ENCODE measurements at regions not wholly inside any gene's neighbourhood (a gene's known extent, or its start where the extent isn't known, plus 50 kb on each side); places are given as distances from the start of the nearest gene placed in this dataset.
"Not testable (repeated sequence)": the region's sequence is repeated elsewhere in the genome, so short reads cannot be mapped to it uniquely, and the experiment has no call there.

- DNase-seq; ATAC-seq; intact Hi-C loops (cut with DNase I, micrococcal nuclease): not testable (repeated sequence)
Observed at GRCh38 chr15:84147307-84147706, 88.3 kb upstream of the GOLGA6L4 start.

GRCh38 chr15:84151205-84151931 lies 84.2 kb upstream of the GOLGA6L4 start:
- intact Hi-C loops (cut with DNase I, micrococcal nuclease) = no loop called here
- DNase-seq (no peak), ATAC-seq (no peak)

GRCh38 chr15:84152381-84152979 lies 83.1 kb upstream of the GOLGA6L4 start:
- ATAC-seq; DNase-seq; intact Hi-C loops (cut with DNase I, micrococcal nuclease): not testable (repeated sequence)

GRCh38 chr15:84153655-84154140 lies 81.9 kb upstream of the GOLGA6L4 start:
- intact Hi-C loops (cut with DNase I, micrococcal nuclease); ATAC-seq: not testable (repeated sequence)

GRCh38 chr15:84154314-84154713 lies 81.3 kb upstream of the GOLGA6L4 start:
- intact Hi-C loops (cut with DNase I, micrococcal nuclease); DNase-seq; ATAC-seq: not testable (repeated sequence)

More at GRCh38 chr15:84153655-84154140, 81.9 kb upstream of the GOLGA6L4 start:
- DNase-seq = not testable (repeated sequence)

- ATAC-seq; intact Hi-C loops (cut with DNase I, micrococcal nuclease); DNase-seq: not testable (repeated sequence)
Observed at GRCh38 chr15:84154787-84155186, 80.8 kb upstream of the GOLGA6L4 start.

- ATAC-seq; intact Hi-C loops (cut with DNase I, micrococcal nuclease); DNase-seq: not testable (repeated sequence)
Observed at GRCh38 chr15:84155792-84156587, 79.6 kb upstream of the GOLGA6L4 start.

GRCh38 chr15:84156588-84156840 lies 79.1 kb upstream of the GOLGA6L4 start:
- intact Hi-C loops (cut with DNase I, micrococcal nuclease); DNase-seq; ATAC-seq: not testable (repeated sequence)

GRCh38 chr15:84157056-84157632 lies 78.4 kb upstream of the GOLGA6L4 start:
- ATAC-seq; DNase-seq; intact Hi-C loops (cut with DNase I, micrococcal nuclease): not testable (repeated sequence)

GRCh38 chr15:84157857-84158256 lies 77.7 kb upstream of the GOLGA6L4 start:
- ATAC-seq; DNase-seq; intact Hi-C loops (cut with DNase I, micrococcal nuclease): not testable (repeated sequence)

- DNase-seq; intact Hi-C loops (cut with DNase I, micrococcal nuclease); ATAC-seq: not testable (repeated sequence)
Observed at GRCh38 chr15:84159346-84160269, 76.0 kb upstream of the GOLGA6L4 start.

GRCh38 chr15:84164423-84165292 lies 70.9 kb upstream of the GOLGA6L4 start:
- DNase-seq; intact Hi-C loops (cut with DNase I, micrococcal nuclease): not testable (repeated sequence)
- ATAC-seq = peak; percentile 40

GRCh38 chr15:84170029-84170428 lies 65.5 kb upstream of the GOLGA6L4 start:
- DNase-seq; ATAC-seq; intact Hi-C loops (cut with DNase I, micrococcal nuclease): not testable (repeated sequence)

- peak in 1 of 2 donors; percentile 23 for DNase-seq
- ATAC-seq = not testable (repeated sequence)
Observed at GRCh38 chr15:84173231-84173610, 62.4 kb upstream of the GOLGA6L4 start.

More at GRCh38 chr15:84173231-84173610, 62.4 kb upstream of the GOLGA6L4 start:
- intact Hi-C loops (cut with DNase I, micrococcal nuclease) = not testable (repeated sequence)

All from left colon (tissue), 2 donors.